CMK (cell line): ENCODE measurements at regions not wholly inside any gene's neighbourhood (a gene's known extent, or its start where the extent isn't known, plus 50 kb on each side); places are given as distances from the start of the nearest gene placed in this dataset.
"Not testable (repeated sequence)": the region's sequence is repeated elsewhere in the genome, so short reads cannot be mapped to it uniquely, and the experiment has no call there.

Experiments
- DNase-seq: peaks from one replicate; pipeline ENCODE4 v3.0.0-alpha.2; 2010; ENCODE audit warnings: low read depth

DNA sequence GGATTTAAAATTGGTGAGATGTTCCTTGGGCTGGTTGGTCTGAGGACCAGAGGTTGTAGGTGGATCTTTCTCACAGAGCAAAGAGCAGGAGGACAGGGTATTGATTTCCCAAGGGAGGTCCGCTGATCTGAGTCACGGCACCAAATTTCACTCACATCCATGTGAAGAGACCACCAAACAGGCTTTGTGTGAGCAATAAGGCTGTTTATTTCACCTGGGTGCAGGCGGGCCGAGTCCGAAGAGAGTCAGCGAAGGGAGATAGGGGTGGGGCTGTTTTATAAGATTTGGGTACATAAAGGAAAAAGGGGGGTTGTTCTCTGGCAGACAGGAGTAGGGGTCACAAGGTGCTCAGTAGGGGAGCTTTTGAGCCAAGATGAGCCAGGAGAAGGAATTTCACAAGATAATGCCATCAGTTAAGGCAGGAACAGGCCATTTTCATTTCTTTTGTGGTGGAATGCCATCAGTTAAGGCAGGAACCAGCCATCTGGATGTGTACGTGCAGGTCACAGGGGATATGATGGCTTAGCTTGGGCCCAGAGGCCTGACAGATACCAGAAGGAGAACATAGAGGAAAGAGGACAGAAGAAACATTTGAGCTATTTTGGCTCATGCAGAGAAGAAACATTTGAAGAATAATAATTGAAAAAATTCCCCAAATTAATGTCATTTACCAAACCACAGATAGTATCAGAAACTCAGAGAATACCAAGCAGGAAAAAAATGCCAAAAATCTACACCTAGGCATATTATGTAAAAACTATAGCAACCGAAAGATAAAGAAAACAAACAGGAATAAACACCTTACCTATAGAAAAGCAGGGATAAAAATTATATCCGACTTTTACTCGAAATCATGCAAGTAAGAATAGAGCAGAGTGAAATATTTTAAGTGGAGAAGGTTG lies 585.2 kb upstream of the MDGA2 start:
- not testable (repeated sequence) for DNase-seq

DNA sequence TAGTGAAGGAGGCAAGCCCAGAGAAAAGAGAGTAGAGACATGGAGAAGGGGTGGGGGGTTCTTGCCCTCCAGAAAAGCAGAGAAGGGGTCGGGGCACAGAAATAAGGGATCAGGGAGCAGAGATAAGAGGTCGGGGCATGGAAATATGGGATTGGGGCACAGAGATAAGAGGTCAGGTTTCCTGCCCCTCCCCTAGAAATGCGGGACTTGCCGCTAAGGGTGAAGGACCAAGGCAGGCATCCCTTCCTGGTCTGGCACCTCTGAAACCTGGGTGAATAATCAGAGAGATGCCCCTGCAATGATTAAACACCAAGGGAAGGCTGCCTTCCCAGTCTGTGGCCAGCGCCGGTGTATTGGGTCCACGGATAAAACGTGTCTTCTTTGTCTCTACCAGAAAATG lies 584.5 kb upstream of the MDGA2 start:
- not testable (repeated sequence) for DNase-seq

DNA sequence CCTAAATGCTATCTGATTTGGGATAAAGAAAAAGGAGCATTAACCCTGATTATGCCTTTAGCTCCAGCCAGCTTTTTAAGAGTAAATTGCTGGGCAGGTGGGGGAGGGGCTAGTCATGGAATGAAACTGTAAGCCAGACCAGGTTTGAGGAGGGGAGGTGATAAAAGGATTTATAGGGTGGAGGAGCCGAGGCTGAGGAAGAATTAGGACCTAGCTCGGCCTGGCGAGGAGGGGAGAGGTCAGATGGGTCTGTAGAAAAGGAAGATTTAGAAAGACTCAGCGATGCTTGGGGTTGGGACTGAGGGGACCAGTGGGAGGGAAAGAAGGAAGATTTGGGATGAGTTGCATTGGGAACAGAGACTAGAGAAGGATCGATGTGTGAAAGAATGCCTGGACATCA lies 583.8 kb upstream of the MDGA2 start:
- DNase-seq: not testable (repeated sequence)

DNA sequence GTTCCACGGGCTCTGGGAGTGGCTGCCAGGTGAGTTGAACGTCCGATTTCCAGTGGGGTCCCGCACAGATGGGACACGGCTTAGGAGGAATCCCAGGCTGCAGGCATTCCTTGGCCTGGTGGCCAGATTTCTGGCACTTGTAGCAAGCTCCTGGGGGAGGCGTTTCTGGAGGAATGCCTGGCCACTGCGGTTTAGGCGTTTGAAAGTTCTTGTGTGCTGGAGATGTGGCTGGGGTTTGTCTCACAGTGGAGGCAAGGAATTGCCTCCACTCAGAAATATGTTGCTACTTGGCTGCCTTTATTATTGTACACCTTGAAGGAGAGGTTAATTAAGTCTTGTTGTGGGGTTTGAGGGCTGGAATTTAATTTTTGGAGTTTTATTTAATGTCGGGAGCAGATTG lies 583.3 kb upstream of the MDGA2 start:
- not testable (repeated sequence) for DNase-seq

DNA sequence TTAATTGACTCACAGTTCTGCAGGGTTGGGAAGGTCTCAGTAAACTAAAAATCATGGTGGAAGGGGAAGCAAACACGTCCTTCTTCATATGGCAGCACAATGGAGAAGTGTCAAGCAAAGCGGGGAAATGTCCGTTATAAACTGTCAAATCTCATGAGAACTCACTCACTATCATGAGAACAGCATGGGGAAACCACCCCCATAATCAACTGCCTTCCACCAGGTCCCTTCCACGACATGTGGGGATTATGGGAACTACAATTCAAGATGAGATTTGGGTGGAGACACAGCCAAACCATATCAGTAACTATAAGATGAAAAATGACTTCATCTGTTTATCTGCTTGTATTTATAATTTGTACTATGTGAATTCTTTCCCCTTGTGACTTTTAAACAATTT lies 577.6 kb upstream of the MDGA2 start:
- DNase-seq: no peak

DNA sequence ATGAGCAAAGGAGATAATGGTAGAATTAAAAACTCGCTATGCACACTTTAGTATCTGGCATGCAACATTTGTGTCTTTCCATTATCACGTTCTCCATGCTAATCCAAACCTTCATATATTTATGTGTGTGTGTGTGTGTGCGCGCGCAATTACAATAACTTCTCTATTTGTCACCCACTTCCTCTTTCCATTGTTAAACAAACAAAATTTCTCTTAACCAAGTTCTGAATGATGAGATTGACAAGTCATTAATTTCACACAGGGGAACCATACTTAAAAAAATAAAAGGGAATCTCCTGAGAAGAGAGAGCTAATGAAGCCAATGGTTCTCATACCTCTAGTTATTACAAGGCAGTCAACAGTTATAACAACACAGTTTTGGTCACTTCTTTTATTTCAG lies 575.9 kb upstream of the MDGA2 start:
- no peak for DNase-seq

DNA sequence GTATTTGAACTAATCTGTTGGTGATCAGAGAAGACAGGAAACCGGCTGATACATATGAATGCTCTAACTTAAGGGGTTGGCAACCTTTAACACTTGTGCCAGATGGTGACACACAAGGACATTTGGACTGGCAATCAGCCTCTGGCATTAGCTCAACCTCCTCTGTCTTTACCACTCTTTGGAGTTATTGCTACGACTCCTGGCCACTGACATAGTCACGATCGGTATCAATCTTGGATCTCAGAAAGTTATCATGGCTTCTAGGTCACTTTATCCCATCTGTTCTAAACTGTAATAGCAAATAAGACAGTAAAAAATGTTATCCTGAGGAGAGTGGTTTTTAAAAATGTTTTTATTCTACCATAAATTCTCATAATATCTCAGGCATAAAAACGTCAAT lies 575.2 kb upstream of the MDGA2 start:
- DNase-seq: no peak

DNA sequence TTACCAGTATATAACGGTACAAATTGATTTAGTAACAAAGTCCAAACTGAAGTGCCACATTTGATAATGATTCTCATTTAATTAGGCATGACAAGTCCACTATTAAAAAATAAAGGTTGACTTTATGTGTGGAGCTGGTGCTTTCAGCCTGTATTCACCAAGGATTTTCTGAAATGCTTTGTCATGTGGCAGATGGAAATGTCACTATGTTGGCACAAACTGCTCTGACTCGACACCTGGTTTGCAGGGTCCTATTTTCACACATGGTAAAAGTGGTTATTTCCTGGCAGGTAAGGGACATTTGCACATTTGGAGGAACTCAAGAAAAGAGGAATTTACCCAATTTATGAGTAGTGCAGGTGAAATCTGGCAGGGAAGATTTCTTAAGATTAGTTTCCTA lies 572.6 kb upstream of the MDGA2 start:
- no peak for DNase-seq

DNA sequence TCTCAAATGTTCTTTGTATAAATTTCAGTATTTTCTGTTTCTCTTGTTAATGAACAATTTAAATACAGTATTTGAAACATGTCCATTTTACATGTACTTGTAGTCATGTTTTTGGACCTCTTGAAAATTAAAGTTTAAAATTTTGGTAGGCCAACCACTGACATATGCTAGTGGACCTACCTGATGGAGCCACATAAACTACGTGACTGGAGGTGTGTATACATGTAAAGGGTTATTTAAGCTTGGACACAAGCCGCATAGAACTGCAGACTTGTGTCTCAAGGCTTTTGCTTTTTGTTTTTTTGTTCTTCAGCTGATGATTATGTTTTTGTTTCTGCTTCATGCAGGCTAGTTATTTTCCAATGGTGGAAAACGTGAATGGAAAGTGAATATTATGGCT lies 568.5 kb upstream of the MDGA2 start:
- no peak for DNase-seq

DNA sequence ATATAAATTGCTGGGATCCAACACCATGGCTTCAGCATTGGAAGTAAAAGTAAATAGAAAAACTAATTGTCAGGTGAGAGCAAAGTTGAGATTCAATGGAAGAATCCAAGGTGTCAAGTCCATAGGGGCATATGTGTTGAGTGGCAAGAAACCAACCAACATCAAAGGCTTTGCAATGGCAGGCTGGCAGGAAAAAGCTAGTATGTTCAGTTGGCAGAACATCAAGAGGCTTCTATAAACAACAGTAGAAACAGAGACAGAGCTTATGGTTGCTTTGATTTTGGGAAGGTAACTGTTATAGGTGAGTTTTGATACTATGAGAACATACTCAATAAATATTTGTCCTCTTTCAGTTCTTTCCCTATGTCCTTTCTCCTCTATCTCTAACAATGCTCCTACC lies 553.7 kb upstream of the MDGA2 start:
- no peak for DNase-seq

DNA sequence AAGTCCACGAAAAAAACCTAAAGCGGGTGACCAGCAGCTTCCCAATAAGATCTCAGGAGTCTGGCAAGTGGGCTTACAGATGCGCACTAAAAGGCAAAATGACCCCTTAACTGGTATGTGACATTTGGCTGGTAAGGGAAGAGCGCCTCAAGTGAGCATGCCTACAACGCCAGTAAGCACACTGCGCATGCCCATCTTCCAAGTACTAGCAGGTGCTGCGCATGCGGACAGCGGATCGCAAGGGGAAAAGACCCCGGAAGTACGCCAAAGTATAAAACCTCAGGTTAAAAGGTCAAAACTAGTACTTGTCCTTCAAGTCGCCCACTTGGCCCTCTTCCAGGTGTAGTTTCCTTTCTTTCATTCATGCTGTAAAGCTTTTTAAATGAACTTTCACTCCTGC lies 518.5 kb upstream of the MDGA2 start:
- DNase-seq: no peak

DNA sequence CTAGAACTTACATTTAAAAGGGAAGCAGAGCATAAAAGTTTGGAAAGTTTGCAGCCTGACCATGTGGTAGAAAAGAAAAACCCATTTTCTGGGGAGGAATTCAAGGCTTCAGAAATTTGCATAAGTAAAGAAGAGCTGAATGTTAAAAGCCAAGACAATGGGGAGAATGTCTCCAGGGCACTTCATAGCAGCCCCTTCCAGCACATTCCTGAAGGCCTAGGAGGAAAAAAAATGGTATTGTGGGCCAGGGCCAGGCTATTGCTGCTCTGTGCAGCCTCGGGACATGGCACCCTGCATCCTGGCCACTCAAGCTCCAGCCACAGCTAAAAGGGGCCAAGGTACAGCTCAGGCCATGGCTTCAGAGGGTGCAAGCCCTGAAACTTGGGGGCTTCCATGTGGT lies 474.2 kb upstream of the MDGA2 start:
- not testable (repeated sequence) for DNase-seq

DNA sequence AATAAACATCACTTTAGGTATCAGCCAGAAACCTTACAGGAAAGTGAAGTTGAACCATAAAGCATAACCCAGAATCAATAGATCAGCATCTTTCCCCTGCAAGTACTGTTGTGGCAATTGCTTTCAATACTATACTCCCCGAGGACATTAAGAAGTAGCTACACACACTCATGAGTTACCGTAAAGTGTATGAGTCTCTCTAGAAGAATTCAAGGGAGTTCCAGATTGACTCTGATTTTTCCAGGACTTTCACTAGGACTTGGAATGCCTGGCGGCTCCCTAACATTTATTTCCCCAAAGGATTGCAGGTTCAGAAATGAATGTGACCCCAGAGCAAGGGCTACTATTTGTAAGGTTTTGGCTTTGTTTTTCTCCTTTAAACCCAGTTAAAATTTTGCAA lies 465.4 kb upstream of the MDGA2 start:
- no peak for DNase-seq

DNA sequence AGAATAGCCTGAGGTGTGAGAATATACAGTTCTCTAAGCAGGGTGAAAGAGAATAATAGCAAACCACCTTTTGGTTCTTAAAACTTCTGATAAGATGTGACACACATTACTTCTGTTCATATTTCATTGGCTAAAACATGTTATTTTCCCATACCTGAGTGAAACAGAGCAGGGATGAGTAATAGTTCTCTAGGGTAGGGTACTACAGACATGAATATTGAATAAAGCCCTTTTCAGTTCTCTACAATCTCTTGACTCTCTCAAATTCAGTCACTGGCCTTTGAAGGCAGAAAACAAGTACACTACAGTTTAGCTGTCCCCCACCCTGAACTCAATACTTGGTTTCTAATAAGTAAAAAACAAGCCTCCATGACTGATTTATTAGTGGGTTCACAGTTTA lies 454.1 kb upstream of the MDGA2 start:
- no peak for DNase-seq

DNA sequence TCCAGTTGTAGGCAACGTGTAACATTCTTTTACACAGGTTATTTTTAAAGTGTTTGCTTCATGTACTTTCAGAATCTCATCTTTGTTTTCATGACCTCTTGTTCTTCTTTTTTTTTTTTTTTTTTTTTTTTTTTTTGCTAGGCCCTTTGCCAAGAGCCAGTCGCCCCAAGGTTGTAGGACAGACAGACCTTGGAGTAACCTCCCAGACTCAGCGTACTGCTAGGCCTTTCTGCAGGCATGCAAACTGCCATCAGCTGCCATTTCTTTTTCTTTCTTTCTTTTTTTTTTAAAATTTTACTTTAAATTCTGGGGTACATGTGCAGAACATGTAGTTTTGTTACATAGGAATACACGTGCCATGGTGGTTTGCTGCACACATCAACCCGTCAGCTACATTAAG lies 452.3 kb upstream of the MDGA2 start:
- no peak for DNase-seq

DNA sequence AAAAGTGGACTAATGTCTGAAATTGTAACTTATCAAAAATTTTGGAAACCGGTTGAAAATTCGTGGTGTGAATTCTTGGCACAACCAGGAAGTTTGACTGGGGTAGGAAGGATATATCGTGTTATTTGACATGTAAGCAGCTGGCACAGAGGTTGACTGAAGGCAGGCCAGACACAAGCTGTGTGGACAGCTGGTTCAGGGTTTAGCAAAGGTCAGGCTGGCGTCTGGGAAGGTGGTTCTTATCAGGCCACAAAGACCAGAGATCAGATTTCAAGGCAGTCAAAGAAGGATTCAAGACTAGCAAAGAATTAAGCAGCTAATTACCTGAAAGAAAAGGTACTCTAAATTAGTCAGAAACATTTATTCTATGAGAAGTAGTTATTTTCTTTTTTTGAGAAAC lies 450.2 kb upstream of the MDGA2 start:
- DNase-seq: no peak

DNA sequence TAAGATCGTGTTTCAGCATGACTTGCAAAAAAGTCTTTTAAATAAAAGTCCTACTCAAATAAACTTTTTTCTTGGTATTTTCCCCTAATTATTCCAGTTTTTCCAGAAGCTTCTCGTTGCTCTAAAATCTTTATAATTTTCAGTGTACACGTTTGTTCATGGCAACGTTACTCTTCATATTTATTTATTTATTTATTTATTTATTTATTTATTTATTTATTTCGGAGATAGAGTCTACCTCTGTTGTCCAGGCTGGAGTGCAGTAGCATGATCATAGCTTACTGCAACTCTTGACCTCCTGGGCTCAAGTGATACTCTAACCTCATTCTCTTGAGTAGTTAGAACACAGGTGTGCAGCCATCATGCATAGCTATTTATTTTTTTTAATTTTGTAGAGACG lies 438.3 kb upstream of the MDGA2 start:
- DNase-seq: no peak

DNA sequence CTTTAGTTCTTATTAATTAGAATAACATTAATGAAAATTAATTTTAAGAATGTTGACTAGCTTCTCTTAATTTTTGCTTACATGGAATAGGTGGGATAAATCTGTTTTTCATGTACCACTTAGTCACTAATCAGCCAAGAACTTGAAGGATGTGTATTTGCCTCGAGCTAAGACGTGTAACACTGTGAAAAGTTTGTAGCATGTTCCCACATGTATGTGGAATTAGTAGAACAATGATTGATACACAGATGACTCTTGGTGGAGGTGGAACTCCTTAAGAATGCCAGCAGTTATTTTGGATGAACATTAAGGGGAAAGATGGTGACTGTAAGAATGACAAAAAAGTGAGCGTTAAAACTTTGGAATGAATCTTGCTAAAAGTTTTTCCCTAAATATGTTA lies 435.7 kb upstream of the MDGA2 start:
- DNase-seq: no peak

DNA sequence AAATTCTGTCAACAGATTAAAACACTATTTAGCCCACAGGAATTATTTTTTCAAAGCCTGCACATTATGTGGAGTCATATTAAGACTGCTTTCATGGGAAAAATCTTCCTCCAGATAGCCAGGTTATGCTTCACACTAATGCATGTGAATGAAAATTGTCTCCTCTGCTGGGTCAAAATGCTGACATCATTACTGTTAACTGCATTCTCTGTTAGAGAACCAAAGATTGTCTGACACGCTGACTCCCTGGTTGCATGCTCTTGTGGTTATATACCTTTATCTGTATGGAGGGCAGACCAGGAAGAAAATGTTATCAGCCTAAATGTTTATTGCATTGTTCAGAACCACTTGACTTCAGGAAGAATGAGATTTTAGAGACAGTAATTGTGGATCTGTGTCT lies 432.2 kb upstream of the MDGA2 start:
- no peak for DNase-seq

DNA sequence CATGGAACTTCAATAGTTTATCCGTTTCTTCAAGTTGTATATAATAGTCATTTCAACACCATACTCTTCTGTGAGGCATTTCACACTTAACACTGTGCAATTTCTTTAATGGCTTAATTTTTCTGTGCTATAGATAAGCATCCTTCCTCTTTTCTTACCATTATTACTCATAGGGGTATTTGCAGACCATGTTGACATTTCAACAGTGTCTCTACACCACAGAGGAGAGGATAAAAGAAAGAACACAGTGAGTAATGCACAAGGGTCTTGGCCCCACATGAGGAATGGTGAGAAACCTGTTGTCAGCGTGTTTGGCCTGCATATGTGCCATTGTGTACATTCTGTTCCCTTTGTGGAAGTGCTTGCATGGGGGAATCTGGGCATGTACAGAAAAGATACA lies 421.5 kb upstream of the MDGA2 start:
- no peak for DNase-seq

DNA sequence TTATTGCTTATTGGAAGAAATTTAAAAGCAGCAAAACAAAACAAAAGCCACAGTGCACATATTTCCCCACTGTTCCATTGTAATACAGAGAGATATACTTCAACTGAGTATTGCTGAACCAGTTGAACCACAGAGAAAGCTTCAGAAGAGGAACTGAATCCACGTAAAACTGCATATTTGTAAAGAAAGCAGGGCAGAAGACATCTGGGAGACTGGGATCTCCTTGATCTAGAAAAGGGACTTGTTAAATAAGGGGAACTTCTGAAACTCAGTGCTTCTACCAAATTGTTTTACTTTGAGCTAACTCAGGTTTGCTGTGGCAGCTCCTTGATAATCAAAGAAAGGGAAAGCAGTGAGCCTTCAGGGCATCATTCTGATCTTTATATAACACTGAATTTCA lies 411.1 kb upstream of the MDGA2 start:
- no peak for DNase-seq

DNA sequence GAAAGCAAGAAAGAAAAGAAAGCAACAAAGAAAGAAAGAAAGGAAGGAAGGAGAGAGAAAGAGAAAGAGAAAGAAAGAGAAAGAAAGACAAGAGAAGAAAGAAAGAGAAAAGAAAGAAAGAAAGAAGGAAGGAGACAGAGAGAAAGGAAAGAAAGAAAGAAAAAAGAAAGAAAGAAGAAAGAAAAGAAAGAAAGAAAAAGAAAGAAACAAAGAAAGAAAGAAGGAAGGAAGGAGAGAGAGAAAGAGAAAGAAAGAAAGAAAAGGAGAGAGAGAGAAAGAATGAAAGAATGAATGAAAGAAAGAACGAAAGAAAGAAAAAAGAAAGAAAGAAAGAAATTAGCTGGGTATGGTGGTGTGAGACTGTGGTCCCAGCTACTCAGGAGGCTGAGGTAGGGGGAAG lies 400.1 kb upstream of the MDGA2 start:
- DNase-seq: no peak

DNA sequence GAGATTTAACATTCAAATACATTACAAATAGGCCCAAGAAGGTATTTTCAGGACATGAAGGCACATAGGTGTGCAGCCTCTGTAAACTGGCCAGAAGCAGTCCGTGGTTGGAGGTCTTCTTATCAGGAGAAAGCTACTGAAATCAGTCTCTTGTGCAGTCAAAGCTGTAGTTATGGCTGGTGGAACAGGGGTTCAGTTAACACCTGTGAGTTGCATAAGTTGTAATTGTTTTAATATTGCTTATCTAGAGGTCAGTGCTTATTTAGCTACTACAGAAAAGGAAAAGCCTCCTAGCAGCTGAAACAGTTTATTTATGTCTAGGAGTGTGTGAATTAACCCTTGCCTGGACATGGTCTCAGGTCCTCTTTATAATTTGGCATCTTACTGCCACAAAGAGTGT lies 377.6 kb upstream of the MDGA2 start:
- no peak for DNase-seq

DNA sequence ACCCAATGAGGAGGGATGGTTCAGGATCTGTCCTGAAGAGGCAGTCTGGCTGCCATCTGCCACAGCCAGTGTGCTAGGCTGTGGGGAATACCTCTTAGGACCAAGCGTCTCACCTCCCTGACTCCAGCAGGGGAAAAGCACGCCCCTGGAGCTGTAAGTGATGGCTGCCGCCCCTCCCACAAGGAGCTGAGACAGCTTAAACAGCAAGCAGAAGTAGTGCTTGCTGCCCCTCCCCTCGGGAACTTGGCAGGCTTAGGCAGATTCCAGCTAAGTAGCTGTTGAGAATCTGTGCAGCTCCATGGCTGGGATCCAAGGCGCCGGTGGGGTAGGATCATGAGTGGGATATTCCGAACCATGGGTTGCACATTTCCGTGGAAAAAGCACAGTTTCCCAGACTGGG lies 360.4 kb upstream of the MDGA2 start:
- DNase-seq: no peak
